H9 (cell line): ENCODE measurements at regions not wholly inside any gene's neighbourhood (a gene's known extent, or its start where the extent isn't known, plus 50 kb on each side); places are given as distances from the start of the nearest gene placed in this dataset.

ENCODE experiments used
- DNase-seq: peaks from one replicate; pipeline ENCODE4 v3.0.0-alpha.2; 2017
- H2AFZ ChIP-seq: one replicate; pipeline ENCODE4 v1.6.1; 2013; ENCODE audit warnings: mild to moderate bottlenecking, low read length, control low read depth, moderate library complexity
- H2AK5ac ChIP-seq: 2 replicates; pipeline ENCODE4 v1.6.1; 2013; ENCODE audit warnings: low read length, control low read depth, mixed read lengths; ENCODE audit not compliant: insufficient read length
- H2BK120ac ChIP-seq: one replicate; pipeline ENCODE4 v1.6.1; 2013; ENCODE audit warnings: low read depth, mild to moderate bottlenecking, low read length, control low read depth, inconsistent platforms; ENCODE audit not compliant: poor library complexity, severe bottlenecking
- H2BK12ac ChIP-seq: 2 replicates; pipeline ENCODE4 v1.6.1; 2013; ENCODE audit warnings: low read length, control low read depth, mixed read lengths, low read depth; ENCODE audit not compliant: insufficient read length
- H2BK15ac ChIP-seq: 2 replicates; pipeline ENCODE4 v1.6.1; 2013; ENCODE audit warnings: low read depth, low read length, control low read depth
- H2BK20ac ChIP-seq: one replicate; pipeline ENCODE4 v1.6.1; 2013; ENCODE audit warnings: low read depth, mild to moderate bottlenecking, low read length, control low read depth, inconsistent platforms; ENCODE audit not compliant: poor library complexity, severe bottlenecking
- H2BK5ac ChIP-seq: 2 replicates; pipeline ENCODE4 v1.6.1; 2013; ENCODE audit warnings: low read length, control low read depth, mixed read lengths; ENCODE audit not compliant: insufficient read length
- H3K14ac ChIP-seq: 2 replicates; pipeline ENCODE4 v1.6.1; 2013; ENCODE audit warnings: low read length, control low read depth; ENCODE audit not compliant: insufficient read depth
- H3K18ac ChIP-seq: 2 replicates; pipeline ENCODE4 v1.6.1; 2013; ENCODE audit warnings: low read depth, mild to moderate bottlenecking, mixed read lengths, low read length, control low read depth; ENCODE audit not compliant: insufficient read length
- H3K23ac ChIP-seq: 2 replicates; pipeline ENCODE4 v1.6.1; 2013; ENCODE audit warnings: low read length, control low read depth, mixed read lengths, low read depth; ENCODE audit not compliant: insufficient read length
- H3K23me2 ChIP-seq: 2 replicates; pipeline ENCODE4 v1.6.1; 2013; ENCODE audit warnings: low read depth, mild to moderate bottlenecking, mixed read lengths, low read length, control low read depth; ENCODE audit not compliant: insufficient read length, poor library complexity, severe bottlenecking
- H3K27ac ChIP-seq: 2 replicates; pipeline ENCODE4 v1.5.1; 2013; ENCODE audit warnings: low read length, control low read depth, mixed read lengths, low read depth; ENCODE audit not compliant: insufficient read length
- H3K27me3 ChIP-seq: 2 replicates; pipeline ENCODE4 v1.6.1; 2013; ENCODE audit warnings: low read length, control low read depth, inconsistent platforms; ENCODE audit not compliant: insufficient read depth
- H3K4ac ChIP-seq: 2 replicates; pipeline ENCODE4 v1.6.1; 2013; ENCODE audit warnings: low read depth, mild to moderate bottlenecking, control low read depth, inconsistent platforms, low read length, moderate library complexity
- H3K4me1 ChIP-seq: 2 replicates; pipeline ENCODE4 v1.6.1; 2013; ENCODE audit warnings: low read length, control low read depth, inconsistent platforms; ENCODE audit not compliant: insufficient read depth
- H3K4me2 ChIP-seq: 2 replicates; pipeline ENCODE4 v1.6.1; 2013; ENCODE audit warnings: low read length, control low read depth, mixed read lengths; ENCODE audit not compliant: insufficient read length, insufficient read depth
- H3K56ac ChIP-seq: 2 replicates; pipeline ENCODE4 v1.6.1; 2013; ENCODE audit warnings: low read depth, mild to moderate bottlenecking, mixed read lengths, low read length, control low read depth; ENCODE audit not compliant: insufficient read length
- H3K79me1 ChIP-seq: 2 replicates; pipeline ENCODE4 v1.6.1; 2013; ENCODE audit warnings: low read depth, mild to moderate bottlenecking, moderate library complexity, low read length, control low read depth, inconsistent platforms; ENCODE audit not compliant: insufficient read depth, poor library complexity, severe bottlenecking
- H3K79me2 ChIP-seq: 2 replicates; pipeline ENCODE4 v1.6.1; 2013; ENCODE audit warnings: low read length, control low read depth, inconsistent platforms; ENCODE audit not compliant: insufficient read depth
- H3K9ac ChIP-seq: 2 replicates; pipeline ENCODE4 v1.6.1; 2013; ENCODE audit warnings: low read length, control low read depth, mixed read lengths; ENCODE audit not compliant: insufficient read length; ENCODE audit errors: extremely low read depth
- H3K9me3 ChIP-seq: one replicate; pipeline ENCODE4 v1.6.1; 2013; ENCODE audit warnings: low read depth, low read length, inconsistent platforms; ENCODE audit not compliant: control insufficient read depth
- H3T11ph ChIP-seq: one replicate; pipeline ENCODE4 v1.6.1; 2013; ENCODE audit warnings: mild to moderate bottlenecking, low read length, control low read depth, inconsistent platforms
- H4K20me1 ChIP-seq: one replicate; pipeline ENCODE4 v1.6.1; 2013; ENCODE audit not compliant: control insufficient read depth, insufficient read length, insufficient read depth
- H4K5ac ChIP-seq: 2 replicates; pipeline ENCODE4 v1.6.1; 2013; ENCODE audit warnings: low read depth, mild to moderate bottlenecking, mixed read lengths, low read length, control low read depth; ENCODE audit not compliant: insufficient read length
- H4K8ac ChIP-seq: replicated peaks from 2 replicates; pipeline ENCODE4 v1.6.1; 2013; ENCODE audit warnings: low read length, control low read depth, mixed read lengths, low read depth; ENCODE audit not compliant: insufficient read length
- H4K91ac ChIP-seq: 2 replicates; pipeline ENCODE4 v1.6.1; 2013; ENCODE audit warnings: low read depth, mild to moderate bottlenecking, moderate library complexity, mixed read lengths, low read length, control low read depth; ENCODE audit not compliant: insufficient read length
- H3K27ac Mint-ChIP-seq, 3 experiments: 2 replicates in 2 of 3; 3 replicates in 1 of 3; pipeline ENCODE4 v1.8.0; 2020 to 2021; ENCODE audit warnings: mixed read lengths in 3 of 3, mild to moderate bottlenecking in 1 of 3, moderate library complexity in 1 of 3
- H3K27me3 Mint-ChIP-seq: 2 replicates; pipeline ENCODE4 v1.8.0; 2021; ENCODE audit warnings: low read depth, mild to moderate bottlenecking, moderate library complexity, mixed read lengths
- H3K36me3 Mint-ChIP-seq, 3 experiments: 2 replicates in 2 of 3; 3 replicates in 1 of 3; pipeline ENCODE4 v1.8.0; 2020 to 2021; ENCODE audit warnings: low read depth in 3 of 3, mixed read lengths in 3 of 3; ENCODE audit not compliant: insufficient read depth in 1 of 3
- H3K4me1 Mint-ChIP-seq, 2 experiments: 2 replicates each; pipeline ENCODE4 v1.8.0; 2020; ENCODE audit warnings: mixed read lengths in 2 of 2
- H3K4me3 Mint-ChIP-seq, 2 experiments: 2 replicates in 1 of 2; 3 replicates in 1 of 2; pipeline ENCODE4 v1.8.0; 2020 to 2021; ENCODE audit warnings: mild to moderate bottlenecking in 2 of 2, mixed read lengths in 2 of 2, moderate library complexity in 1 of 2
- H3K9me3 Mint-ChIP-seq, 2 experiments: 2 replicates in 1 of 2; 3 replicates in 1 of 2; pipeline ENCODE4 v1.8.0; 2020; ENCODE audit warnings: mild to moderate bottlenecking in 2 of 2, mixed read lengths in 2 of 2, moderate library complexity in 1 of 2
- CTCF ChIP-seq: fragments of 200-600 bp; sonication (generic); conservative IDR thresholded peaks from 3 replicates; pipeline ENCODE4 v1.8.0; 2021; ENCODE audit warnings: antibody characterized with exemption, mild to moderate bottlenecking
- WGBS: extraction: QIAGEN DNeasy Blood & Tissue Kit; methylation state at CpG from one replicate; pipeline ENCODE4 v1.1.7; 2013; ENCODE audit warnings: missing lambda C conversion rate, low lambda C conversion rate, mixed read lengths; ENCODE audit not compliant: insufficient read length; ENCODE audit errors: extremely low coverage; 5-methylcytosine and 5-hydroxymethylcytosine counted together

- no peaks in the 10 kb centered on the region for H3K79me2 ChIP-seq
- H2AFZ ChIP-seq = no peak overlapping the region
- H3K27ac ChIP-seq = no peak overlapping the region
- H3K56ac ChIP-seq = no peak overlapping the region
- no peak overlapping the region for H2BK5ac ChIP-seq
- peaks cover 3% of the 10 kb centered on the region; the same call in 1 of the 2 replicates for H3K27me3 ChIP-seq
- H3K4me1 ChIP-seq = peaks cover 5% of the 10 kb centered on the region; the same call in 1 of the 2 replicates
- H3K9ac ChIP-seq = no peak overlapping the region
- no peak overlapping the region for H3K18ac ChIP-seq
- H4K8ac ChIP-seq = no peak overlapping the region
- H3K27me3 Mint-ChIP-seq = peaks cover 12% of the 10 kb centered on the region
- no peak overlapping the region for H2BK120ac ChIP-seq
- no peaks in the 10 kb centered on the region; a peak in 2 of 7 replicates for H3K36me3 Mint-ChIP-seq
- H2BK12ac ChIP-seq = no peak overlapping the region
- H3K9me3 ChIP-seq = no peaks in the 10 kb centered on the region
- H3K9me3 Mint-ChIP-seq = no peaks in the 10 kb centered on the region
- H4K91ac ChIP-seq = no peak overlapping the region
- H3K4ac ChIP-seq = no peak overlapping the region
- H3K23me2 ChIP-seq = no peaks in the 10 kb centered on the region
- no peaks in the 10 kb centered on the region for H4K20me1 ChIP-seq
- no peak overlapping the region for H2BK20ac ChIP-seq
- no peak overlapping the region for H2AK5ac ChIP-seq
- H3K4me2 ChIP-seq = no peak overlapping the region
- WGBS = no CpG with 5 or more reads among the region's 6 CpGs
- H3K23ac ChIP-seq = no peak overlapping the region
- no peaks in the 10 kb centered on the region for H3K79me1 ChIP-seq
- H3K4me1 Mint-ChIP-seq = peaks cover 17 to 26% of the 10 kb centered on the region in 2 experiments
- no peak overlapping the region for H4K5ac ChIP-seq
- no peak for DNase-seq
- no peak overlapping the region for H3T11ph ChIP-seq
- H2BK15ac ChIP-seq = no peak overlapping the region
- no peak overlapping the region for H3K27ac Mint-ChIP-seq
- H3K14ac ChIP-seq = no peak overlapping the region
- H3K4me3 Mint-ChIP-seq = no peak overlapping the region
- no peak for TF ChIP-seq CTCF
Observed at GRCh38 chr12:89251342-89252271, 100.7 kb downstream of the DUSP6 start.
